HG03045 (cell line): ENCODE measurements at regions not wholly inside any gene's neighbourhood (a gene's known extent, or its start where the extent isn't known, plus 50 kb on each side); places are given as distances from the start of the nearest gene placed in this dataset.

Experiments used
- ATAC-seq: cut with Tn5 transposase; IDR thresholded peaks from one replicate; pipeline ENCODE4 v1.9.1; 2021; ENCODE audit warnings: mild to moderate bottlenecking, moderate library complexity; ENCODE audit not compliant: unreplicated experiment

DNA sequence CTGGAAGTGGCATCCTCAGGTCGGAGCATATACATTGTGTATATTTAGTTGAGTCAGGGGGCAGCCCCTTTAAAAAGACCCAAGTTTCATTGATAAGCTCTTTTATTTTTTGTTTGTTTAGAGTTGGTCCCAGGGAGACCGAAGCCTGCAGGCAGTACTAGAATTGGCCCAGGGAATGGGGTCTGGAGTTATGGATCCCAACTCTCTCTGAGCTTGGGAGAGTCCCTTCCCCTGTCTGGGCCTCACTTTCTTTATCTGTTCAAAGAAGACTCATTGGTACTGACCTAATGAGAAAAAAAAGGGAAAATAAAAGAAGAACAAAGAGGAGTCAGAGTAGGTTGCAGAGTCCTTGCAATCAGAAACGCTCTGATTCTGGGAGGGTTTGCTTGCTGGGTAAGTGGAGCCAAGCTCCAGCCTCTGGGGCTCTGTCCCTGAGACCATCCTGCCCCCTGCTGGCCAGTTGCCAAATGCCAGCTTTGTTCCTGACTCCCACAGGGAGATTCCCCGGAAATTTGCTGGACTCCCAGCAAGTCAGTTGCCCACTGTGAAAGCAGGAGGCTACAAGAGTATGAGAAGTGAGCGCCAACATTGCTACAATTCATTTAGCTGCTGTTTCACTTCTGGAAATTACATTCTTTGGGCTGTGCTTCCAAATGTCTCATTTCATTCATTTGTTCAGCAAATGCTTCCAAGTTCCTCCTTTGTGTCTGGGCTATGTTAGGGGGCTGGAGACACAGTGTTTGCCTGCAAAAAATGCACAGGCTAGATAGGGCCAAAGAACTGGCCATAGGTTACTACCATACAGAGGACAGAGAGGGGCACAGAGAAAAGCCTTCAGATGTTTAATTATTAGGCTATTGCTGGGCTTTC lies 156.2 kb downstream of the MELK start:
- ATAC-seq: no peak

DNA sequence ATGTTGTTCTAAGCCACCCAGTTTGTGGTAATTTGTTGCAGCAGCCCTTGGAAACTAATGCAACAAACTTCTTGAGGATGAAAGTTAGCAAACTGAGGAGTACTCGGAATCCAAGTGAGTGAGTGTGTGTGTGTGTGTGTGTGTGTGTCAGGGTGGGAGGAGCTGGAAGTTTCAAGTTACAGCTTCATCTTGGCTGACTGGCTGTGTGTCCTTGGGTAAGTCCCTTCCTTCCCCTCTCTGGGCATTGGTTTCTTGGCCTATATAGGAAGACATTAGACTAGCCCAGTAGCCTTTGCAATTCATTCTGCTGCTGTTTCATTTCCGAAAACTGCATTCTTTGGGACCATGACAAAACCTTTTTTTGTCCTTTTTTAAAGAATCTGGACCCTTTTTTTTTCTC lies 157.2 kb downstream of the MELK start:
- ATAC-seq: no peak

DNA sequence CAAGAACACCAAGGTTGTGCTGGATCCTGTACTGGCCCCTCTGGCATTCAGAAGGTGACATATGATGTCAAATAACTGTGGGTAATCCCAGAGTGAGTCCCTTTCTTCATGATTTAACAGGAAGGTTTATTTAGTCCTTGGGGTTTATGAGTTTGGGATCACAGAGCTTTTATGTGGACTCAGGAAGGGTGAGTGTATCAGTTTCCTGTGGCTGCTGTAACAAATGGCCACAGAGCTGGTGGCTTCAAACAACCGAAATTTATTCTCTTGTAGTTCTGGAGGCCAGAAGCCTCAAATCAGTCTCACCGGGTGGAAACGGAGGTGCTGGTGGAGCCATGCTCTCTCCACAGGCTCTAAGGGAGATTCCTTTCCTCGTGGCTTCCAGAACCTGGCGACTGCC lies 157.7 kb downstream of the MELK start:
- no peak for ATAC-seq

DNA sequence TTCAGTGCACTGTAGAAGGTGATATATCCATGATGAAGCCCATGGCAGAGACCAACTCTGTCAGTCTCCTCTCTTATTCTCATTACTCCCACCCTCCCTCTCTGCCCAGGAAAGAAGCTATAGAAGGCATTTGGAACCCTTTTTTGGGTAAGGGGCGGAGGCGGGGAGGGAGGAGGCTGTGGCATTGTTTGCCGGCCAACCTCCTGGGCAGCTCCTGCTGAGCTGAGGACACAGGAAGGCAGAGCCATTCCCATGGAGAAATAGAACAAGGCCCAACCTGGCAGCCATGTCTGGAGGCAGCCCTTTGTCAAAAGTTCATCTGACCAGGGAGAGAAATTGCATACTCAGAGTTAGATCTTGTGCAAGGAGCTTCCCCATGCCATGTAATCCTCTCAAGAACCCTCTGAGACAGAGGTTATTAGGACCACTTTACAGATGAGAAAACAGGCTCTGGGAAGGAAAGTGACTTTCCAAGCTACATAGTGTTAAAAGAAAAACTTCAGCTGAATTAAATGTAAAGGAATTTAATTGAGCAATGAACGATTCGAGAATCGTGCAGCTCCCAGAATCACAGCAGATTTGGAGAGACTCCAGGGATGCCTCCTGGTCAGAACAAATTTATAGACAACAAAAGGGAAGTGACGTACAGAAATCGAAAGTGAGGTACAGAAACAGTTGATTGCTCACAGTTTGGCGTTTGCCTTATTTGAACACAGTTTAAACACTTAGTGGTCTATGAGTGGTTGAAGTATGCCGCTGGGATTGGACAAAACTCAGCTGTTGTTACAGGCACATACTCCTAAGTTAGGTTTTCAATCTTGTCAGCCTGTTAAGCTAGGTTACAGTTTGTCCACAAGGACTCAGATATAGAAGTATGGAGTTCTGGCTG lies 158.6 kb downstream of the MELK start:
- no peak for ATAC-seq

DNA sequence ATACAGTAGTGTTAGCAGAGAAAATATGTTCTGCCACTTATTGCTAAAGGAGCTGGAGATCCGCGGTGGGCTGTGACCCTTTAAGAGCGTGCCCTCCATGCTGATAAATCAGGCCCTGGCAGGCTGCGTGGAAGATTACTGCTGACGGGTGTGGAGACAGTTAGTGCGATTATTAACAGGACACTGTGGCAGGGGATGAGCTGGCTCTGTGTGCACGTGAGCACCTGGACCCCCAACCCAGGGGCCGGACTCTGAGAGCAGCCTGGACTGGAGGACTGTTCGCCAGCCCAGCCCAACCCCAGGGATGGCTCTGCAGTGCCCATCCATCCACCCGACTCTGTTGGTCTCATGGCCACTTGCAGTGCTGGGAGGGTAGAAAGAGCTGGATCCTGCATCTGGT lies 162.0 kb downstream of the MELK start:
- no peak for ATAC-seq

DNA sequence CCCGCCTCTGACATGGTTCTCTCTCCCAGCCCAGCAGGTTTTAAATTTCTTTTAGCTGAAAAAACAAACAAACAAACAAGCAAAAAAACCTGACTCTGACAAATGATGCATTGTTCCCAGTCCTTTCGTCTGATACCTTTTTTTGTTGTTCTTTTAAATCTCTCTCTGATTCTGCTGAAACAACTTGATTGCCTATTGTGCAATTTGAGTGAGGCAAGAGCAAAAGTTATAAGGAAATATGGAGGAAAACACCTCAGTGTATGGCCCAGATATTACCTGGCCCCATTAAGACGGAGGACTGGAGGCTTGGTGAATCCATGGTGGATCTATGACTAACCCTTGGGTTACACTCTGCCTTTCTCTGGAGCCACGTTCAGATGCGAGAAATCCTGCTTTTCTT lies 164.0 kb downstream of the MELK start:
- ATAC-seq: no peak

DNA sequence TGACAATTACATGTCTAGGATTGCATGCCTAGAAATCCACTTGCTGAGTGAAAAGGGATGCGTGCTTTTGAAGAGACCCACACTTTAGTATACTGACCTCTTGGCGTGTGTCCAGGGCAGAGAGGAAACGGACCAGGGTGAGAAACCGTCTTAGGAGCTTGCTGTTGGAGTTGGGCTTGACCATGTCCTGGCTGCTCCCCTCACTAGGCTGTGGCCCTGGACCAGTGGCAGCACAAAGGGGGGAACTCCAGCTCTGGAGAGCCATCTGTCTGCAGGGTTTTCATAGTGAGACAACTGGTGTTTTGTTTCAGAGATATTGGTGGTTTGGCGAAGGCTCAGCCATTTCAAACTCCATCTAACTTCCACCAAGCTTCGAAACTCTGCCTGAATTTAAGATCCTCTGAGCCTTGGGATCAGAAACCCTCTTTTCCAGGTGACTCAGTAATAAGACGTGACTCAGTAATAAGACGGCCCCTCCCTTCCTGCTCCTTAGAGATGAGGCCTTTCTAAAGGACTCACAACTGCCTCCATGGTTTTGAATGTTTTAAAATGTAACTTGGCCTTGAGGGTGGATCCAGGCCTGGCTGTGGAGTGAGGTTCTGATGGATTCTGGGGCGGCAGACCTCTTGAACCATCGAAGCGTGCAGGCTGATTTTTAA lies 165.8 kb downstream of the MELK start:
- no peak for ATAC-seq

DNA sequence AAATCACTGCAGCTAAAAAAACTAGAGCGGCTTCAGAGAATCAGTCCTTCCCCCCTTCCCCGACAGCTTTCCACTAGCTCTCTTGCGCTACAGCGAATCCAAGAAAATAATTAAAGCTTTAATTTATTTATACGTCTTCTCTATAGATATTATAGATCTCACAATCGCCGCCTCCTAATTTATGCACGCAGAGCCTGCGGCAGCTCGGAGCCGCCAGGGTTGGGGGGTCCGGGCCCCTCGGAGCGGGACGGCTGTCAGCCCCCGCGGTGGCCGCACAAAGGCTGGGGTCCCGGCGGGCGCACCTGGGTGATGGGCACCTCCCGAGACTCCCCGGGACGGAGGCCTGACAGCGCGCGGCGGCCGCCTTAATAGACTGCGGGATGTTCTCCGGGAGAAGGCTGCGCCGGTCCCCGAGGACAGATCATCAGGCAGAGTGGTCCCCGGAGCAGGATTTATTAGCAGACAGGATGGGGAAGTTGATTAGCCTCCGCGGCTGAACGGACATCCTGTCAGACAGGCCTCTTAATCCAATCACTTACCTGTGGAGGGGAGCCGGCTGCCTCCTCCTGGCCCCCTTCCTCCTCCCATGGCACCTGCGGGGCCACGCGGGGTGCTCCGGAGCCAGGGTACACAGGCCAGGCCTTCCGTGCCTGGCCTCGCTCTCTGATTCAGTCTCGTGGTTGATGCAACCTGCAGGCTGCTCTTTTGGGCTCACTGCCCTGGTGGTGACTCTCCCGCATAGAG lies 166.8 kb downstream of the MELK start:
- ATAC-seq: no peak

DNA sequence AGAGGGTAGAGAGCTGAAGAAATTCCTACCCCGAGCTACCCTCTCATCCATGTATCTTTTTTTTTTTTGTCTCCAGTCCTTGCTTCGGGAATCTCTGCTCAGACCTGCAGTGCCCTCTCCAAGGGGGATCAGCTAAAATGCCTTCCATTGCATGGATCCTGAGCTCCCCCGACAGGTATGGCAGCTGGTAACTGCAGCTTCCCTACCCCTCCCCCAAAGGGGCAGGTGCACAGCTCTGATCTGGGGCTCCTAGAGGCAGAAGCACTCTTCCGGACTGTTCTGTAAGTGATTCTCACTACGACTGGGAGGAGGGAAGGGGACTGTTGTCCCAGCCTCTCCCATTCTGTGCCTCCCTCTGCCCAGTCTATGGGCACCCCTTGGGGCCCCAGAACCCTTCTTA lies 169.6 kb downstream of the MELK start:
- no peak for ATAC-seq

DNA sequence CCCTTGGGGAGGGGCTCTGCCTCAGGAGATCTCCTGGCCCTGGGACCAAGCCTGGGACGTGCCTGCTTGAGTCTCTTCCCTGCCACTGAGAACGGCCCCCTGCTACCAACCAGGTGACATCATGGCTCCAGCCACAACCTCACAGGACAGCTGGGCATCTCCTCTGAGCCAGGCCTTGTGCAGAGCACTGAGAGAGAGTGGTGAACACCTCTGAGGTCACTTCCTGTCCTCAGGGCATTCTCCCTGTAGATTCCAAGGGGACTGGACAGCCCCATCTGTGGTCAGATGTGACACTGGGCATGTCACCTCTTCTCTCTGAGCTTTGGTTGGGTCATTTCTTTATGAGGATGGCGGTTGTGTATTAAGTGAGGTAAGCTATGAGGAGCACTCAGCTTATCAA lies 172.0 kb downstream of the MELK start:
- no peak for ATAC-seq

DNA sequence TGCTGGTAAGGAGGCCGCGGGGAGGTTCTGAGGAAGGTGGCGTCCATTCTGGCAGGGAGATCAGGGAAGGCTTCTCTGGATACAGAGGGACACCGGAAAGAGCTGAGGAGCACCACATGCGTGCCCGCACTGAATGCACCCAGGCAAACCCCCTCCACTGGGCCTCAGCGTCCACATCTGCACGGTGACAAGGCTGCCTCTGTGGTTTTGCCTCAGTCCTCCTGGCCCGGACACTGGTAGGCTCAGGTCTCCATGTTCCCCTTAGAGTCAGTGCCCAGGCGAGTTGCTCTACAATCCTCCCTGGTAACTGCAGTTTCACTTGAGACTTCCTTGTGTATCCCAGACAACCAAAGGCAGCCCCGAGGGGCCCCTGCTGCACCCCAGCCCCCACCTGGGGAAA lies 173.3 kb downstream of the MELK start:
- ATAC-seq: no peak

DNA sequence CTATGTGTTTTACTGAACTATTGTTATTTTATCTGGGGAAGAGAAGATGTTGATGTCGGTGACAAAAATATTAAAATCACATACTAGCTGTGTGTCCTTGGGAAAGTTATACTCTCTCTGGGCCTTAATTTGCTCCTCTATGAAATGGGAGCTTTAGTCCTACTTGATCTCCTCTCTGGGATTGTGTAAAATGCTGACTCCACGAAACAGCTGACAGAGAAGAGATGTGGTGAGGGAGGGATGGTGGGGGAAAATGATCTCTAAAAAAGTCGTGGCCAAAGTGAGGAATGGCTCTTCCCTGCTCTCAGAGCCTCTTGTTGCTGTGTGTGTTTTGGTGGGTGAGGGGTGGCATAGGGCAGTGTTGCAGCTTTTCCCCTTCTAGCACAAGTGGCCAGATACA lies 173.7 kb downstream of the MELK start:
- no peak for ATAC-seq

DNA sequence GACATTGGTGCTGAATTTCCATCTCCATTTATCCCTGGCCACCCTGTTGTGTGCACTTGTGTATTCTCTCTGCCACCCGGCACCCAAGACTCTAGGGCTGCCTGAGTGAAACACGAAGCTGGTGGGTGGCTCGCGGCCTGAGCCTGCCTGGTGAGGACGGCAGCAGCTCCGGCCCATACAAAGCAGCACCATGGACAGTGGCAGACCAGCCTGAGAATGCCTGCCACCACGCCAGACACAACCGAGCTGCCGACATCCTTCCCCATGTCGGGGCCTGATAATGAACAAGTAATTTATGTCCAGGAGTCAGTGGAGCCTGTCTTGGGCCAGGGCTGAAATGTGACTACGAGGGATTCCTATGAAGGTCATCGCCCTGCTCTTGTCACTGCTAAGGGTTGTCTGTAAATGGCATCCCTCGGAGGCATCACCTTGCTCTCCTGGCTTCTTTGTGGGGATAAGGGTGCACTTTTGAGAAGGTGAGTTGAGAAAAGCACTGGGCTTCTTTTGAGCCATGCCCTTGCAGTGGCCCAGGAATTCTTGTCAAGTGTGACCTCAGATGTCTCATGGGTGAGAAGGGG lies 175.7 kb downstream of the MELK start:
- no peak for ATAC-seq

DNA sequence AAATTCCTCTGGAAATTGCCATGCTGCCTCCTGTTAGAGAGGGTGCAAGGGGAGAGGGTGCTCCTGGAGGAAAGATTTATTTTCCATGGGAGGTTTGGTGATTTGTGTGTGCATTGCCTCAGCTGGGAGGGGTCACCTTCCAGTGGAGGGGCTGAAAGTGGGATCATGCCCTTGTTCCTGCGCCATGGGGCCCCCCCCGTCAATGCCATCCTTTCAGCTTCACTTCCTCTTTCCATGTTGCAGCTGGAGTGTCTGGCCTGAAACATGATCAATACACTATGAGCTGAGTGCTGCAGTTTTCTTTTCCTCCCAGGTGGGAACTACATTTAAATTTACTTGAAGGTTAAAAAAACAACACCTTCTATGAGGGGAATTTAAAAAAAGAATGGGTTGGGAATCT lies 176.8 kb downstream of the MELK start:
- ATAC-seq: no peak

DNA sequence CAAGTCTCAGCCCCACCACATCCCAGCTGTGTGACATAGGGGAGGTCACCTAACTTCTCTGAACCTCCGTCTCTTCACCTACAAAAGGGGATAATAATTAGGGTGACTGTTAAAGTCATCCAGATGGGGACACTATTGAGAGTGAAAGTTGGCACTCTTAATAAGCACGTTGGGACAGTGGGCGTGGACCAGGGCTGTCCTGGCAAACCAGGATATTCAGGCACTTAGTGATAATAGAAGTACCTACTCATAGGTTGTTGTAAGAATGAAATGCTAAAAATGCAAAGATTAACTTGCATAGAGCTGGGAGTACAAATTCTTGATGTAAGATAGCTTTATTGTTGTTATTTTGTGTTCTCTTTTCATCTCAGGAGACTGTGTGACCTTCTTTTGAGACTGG lies 177.9 kb downstream of the MELK start:
- no peak for ATAC-seq

DNA sequence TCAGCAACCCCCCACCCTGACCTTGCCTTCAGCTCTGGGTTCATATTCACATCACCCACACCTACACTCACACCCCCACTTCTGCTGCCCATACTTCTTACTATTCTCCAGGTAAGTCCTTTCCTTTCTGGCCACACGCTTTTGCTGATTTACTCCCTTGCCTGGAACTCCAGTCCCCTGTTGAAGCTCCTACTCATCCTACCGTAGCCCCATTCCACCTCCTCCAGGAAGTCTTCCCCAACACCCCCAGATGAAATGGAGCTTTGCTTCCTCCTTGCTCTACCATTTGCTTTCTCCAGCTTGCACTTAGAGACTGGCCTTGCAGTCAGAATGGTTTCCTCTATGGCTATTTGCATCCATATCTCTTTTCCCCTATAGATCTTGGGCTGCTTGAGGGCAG lies 182.3 kb downstream of the MELK start:
- no peak for ATAC-seq

DNA sequence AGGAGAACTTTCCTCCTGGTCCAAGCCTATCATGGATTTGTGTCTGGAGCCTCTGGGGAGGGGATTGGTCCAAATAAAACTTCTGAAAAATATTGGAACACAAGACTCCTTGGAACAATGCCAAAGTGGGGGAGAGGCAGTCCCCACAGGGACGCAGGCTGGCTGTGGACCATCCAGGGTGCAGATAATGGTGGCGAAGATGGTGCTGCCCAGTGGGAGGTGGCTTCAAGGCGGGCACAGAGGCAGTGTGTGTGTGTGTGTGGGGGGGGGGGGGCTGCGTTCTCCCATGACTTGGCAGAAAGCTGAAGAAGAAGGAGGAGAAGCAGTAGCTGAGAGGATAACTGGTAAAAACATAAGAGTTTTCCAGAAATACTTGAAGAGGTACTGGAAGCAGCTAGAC lies 186.4 kb downstream of the MELK start:
- ATAC-seq: no peak

DNA sequence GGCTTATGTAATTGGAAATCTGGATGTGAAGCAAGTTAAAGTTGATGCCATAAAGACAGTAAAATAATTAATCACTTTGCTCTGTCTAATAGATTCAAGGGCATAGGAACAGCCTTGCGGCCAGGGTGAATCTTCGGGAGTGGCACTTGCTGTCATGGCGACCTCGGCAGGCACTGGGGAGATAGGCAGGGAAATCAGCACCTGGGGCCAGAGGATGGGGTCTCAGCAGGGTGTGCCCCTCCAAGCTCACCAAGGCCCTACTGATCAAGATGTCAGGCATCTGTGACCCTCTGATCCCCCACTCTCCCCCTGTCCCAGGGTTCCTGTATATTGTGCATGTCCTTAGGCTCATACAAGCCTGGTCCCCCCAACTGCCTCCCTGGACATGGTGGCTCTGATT lies 187.3 kb downstream of the MELK start:
- no peak for ATAC-seq

DNA sequence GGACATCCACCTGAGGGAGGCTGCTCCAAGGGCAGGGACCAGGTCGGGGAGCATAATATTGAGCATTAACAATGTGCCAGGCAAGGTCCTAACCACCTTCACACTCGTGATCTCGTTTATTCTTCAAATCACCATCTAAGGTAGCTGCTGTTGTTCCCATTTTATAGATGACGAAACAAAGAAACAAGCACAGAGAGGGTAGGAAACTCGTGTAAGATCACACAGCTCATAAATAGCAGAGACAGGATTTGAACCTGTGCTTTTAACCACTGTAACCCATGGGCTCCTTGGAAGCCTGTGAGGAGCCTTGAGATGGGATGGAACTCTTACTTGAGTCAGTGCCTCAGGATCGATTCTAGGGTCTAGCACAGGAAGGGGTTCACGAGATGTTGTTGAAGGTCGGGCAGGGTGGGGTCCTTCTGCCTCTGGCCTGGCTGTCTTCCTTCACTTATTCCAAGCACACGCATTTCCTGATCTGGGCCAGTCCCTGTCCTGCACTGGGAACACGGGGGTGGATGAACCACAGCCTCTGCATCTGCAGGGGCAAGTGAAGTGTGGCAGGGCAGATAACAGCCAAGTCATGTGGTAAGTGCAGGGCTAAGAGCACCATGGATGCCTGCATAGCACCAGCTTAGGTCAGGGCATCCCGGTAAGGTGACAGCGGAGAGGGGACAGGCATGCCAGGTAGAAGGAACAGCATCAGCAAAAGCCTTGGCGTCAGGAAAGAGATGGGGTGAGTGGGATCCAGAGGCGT lies 188.1 kb downstream of the MELK start:
- ATAC-seq: no peak

DNA sequence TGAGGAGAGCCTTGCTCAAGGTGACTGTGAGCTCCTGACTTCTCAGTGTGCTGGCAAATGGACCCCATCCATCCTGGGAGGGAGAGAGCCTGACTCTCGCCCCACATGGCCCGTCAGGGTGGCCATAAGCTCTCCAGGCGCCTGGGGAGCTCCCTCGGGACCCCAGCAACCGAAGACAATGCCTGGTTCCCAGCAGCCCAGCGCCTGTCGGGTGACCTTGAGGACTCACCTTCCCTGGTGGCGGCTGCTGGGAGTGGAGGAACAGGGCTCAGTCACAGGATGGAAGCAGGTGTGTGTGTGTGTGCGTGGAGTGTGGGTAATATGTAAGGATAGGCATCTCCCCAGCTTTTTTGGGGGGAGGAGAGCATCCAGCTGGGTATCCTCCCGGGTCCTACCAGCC lies 190.3 kb downstream of the MELK start:
- ATAC-seq: no peak
